GM21825 (cell line): ENCODE measurements at regions not wholly inside any gene's neighbourhood (a gene's known extent, or its start where the extent isn't known, plus 50 kb on each side); places are given as distances from the start of the nearest gene placed in this dataset.
"Not testable (repeated sequence)": the region's sequence is repeated elsewhere in the genome, so short reads cannot be mapped to it uniquely, and the experiment has no call there.

Experiments used
- ATAC-seq: cut with Tn5 transposase; IDR thresholded peaks from one replicate; pipeline ENCODE4 v1.9.1; 2021; ENCODE audit warnings: mild to moderate bottlenecking, moderate library complexity; ENCODE audit not compliant: unreplicated experiment

- ATAC-seq = no peak
Measured at GRCh38 chr5:136501133-136501532, 135.8 kb upstream of the TRPC7 start.

GRCh38 chr5:136492587-136492986 is 127.2 kb upstream of the TRPC7 start:
- ATAC-seq = no peak

GRCh38 chr5:136491806-136492205 is 126.5 kb upstream of the TRPC7 start:
- ATAC-seq = no peak

- no peak for ATAC-seq
Measured at GRCh38 chr5:136484808-136485325, 119.5 kb upstream of the TRPC7 start.

GRCh38 chr5:136482206-136482605 is 116.9 kb upstream of the TRPC7 start:
- ATAC-seq = no peak

- ATAC-seq = no peak
Measured at GRCh38 chr5:136474466-136474865, 109.1 kb upstream of the TRPC7 start.

- ATAC-seq = no peak
Measured at GRCh38 chr5:136467632-136468031, 102.3 kb upstream of the TRPC7 start.

GRCh38 chr5:136466041-136466415 is 100.7 kb upstream of the TRPC7 start:
- no peak for ATAC-seq

- no peak for ATAC-seq
Measured at GRCh38 chr5:136458481-136458880, 93.1 kb upstream of the TRPC7 start.

- no peak for ATAC-seq
Measured at GRCh38 chr5:136457390-136458013, 92.2 kb upstream of the TRPC7 start.

GRCh38 chr5:136455409-136455808 is 90.1 kb upstream of the TRPC7 start:
- ATAC-seq = no peak

- no peak for ATAC-seq
Measured at GRCh38 chr5:136453986-136454758, 88.8 kb upstream of the TRPC7 start.

GRCh38 chr5:136453199-136453598 is 87.9 kb upstream of the TRPC7 start:
- ATAC-seq = no peak

- ATAC-seq = not testable (repeated sequence)
Measured at GRCh38 chr5:136447576-136447975, 82.2 kb upstream of the TRPC7 start.

GRCh38 chr5:136446565-136446964 is 81.2 kb upstream of the TRPC7 start:
- no peak for ATAC-seq

GRCh38 chr5:136444099-136444498 is 78.8 kb upstream of the TRPC7 start:
- not testable (repeated sequence) for ATAC-seq

GRCh38 chr5:136439367-136439766 is 74.0 kb upstream of the TRPC7 start:
- no peak for ATAC-seq

GRCh38 chr5:136435946-136436543 is 70.7 kb upstream of the TRPC7 start:
- no peak for ATAC-seq

GRCh38 chr5:136434795-136435194 is 69.5 kb upstream of the TRPC7 start:
- no peak for ATAC-seq

- ATAC-seq = no peak
Measured at GRCh38 chr5:136432705-136433104, 67.4 kb upstream of the TRPC7 start.

- no peak for ATAC-seq
Measured at GRCh38 chr5:136430081-136430480, 64.7 kb upstream of the TRPC7 start.

GRCh38 chr5:136427426-136427825 is 62.1 kb upstream of the TRPC7 start:
- ATAC-seq = no peak
